Stimulated activated CD8-positive, alpha-beta memory T cell treated with anti-CD3 and anti-CD28 coated beads, Interleukin-2, amount 100 ng/mL, for 1 hour (primary cell): ENCODE measurements at regions not wholly inside any gene's neighbourhood (a gene's known extent, or its start where the extent isn't known, plus 50 kb on each side); places are given as distances from the start of the nearest gene placed in this dataset.
"Not testable (repeated sequence)": the region's sequence is repeated elsewhere in the genome, so short reads cannot be mapped to it uniquely, and the experiment has no call there.

Experiments
- DNase-seq, 2 donors: peaks; one replicate each; pipeline ENCODE4 v3.0.0-alpha.2; 2020; ENCODE audit warnings: low read depth in 2 of 2

DNA sequence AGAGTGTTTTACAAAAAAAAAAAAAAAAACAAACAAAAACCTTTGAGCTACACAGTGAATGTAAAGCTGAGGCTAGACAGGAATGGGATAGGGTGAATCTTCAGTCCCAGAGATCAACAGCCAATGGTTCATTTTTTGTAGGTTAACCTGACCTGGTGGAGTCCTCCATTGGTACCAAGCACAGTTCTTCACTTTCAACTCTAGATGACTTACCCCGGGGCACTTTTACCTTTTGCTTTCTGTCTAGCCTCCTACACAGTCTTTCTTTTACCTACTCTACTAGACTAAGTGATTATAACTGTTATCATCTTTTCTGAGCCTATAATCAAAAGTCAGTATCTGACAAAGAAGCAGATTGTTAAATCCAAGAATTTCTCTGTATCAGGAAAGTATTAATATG lies 50.9 kb downstream of the ANXA2R start:
- DNase-seq: no peak

DNA sequence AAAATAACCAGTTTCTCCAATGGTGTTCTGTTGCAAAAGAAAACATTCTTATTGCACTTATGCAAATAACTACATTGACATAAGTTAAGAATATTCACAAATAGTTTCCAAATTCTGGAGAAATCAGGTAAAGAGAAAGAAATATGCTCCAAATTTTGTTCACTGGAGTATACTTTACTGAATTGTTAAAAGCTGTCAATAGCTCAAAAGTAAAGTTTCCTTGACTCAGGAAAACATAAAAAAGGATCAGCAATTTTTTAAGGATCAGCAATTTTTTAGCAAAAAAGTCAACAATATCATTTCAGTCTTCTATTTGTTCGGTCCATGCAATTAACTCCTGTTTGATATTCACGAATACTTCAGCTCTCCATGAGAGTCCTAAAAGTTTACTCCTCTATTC lies 51.6 kb downstream of the ANXA2R start:
- DNase-seq: no peak

DNA sequence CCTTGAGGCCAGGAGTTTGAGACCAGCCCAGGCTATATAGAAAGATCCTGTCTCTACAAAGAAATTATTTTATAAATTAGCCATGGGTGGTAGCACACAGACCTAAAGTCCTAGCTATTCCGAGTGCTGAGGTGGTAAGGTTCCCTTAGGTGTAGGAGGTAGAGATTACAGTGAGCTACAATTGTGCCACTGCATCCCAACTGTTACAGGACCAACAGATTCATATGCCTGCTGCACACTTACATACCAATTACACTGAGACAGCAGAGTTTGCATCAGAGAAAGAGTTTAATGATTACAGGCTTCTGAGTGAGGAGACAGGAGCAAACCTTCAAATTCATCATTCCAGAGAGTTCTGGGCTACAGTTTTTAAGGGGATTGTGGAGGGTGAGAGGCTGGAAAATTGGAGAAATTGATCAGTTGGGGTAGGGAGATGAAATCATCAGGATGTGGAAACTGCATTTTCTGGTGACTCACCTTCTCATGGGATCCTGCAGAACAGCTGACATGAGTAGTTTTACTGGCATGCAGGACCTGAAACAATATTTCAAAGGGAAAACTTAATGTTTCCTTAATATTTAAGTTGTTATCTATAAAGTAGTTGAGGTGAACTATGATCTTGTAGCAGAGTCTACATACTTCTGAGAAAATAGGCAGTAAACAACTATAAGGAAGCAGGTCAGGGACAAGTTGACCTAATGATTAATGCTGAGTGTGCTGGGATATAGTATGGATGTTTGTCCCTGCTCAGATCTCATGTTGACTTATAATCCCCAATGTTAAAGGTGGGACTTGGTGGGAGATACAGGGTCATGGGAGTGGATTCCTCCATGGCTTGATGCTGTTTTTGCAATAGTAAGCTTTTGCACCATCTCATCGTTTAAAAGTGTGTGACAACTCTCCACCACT lies 54.7 kb downstream of the ANXA2R start:
- no peak for DNase-seq

DNA sequence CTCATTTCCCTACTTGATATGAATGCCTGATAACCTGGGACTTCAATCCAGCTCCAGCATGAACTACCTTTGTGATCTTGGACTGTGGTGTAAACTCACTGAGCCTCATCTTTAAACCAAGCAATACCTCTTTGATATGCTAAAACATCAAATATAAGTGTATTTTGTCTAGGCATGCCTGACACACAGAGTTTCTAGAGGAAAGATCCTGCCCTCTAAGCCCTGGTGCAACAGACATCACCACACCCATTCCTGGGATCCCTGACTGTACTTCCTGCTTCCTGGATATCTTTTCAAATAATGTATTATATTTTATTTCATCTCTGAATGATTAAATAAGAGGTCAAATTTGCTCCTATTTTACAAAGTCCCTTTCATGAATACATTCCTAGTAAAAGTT lies 55.8 kb downstream of the ANXA2R start:
- DNase-seq: no peak

DNA sequence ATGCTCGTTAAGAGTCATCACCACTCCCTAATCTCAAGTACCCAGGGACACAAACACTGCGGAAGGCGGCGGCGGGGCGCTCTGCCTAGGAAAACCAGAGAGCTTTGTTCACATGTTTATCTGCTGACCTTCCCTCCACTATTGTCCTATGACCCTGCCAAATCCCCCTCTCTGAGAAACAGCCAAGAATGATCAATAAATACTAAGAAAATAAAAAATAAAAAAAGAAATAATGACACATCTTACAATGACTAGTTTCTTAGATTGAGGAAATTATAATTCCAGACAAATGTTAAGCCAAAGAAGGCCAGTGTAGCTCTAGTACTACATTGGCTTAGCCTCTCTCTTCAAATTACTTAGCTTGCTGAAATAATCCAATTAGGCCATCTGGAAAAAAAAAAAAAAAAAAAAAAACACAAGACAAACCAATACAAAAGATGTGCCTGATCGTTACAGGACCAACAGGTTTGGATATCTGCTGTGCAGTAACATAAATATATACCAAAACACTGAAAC lies 58.0 kb downstream of the ANXA2R start:
- no peak for DNase-seq

DNA sequence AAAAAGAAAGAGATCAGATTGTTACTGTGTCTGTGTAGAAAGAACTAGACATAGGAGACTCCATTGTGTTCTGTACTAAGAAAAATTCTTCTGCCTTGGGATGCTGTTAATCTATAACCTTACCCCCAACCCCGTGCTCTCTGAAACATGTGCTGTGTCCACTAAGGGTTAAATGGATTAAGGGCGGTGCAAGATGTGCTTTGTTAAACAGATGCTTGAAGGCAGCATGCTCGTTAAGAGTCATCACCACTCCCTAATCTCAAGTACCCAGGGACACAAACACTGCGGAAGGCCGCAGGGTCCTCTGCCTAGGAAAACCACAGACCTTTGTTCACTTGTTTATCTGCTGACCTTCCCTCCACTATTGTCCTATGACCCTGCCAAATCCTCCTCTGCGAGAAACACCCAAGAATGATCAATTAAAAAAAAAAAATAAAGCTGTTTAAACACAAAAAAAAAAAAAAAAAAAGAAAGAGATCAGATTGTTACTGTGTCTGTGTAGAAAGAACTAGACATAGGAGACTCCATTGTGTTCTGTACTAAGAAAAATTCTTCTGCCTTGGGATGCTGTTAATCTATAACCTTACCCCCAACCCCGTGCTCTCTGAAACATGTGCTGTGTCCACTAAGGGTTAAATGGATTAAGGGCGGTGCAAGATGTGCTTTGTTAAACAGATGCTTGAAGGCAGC lies 58.6 kb downstream of the ANXA2R start:
- DNase-seq: not testable (repeated sequence)

DNA sequence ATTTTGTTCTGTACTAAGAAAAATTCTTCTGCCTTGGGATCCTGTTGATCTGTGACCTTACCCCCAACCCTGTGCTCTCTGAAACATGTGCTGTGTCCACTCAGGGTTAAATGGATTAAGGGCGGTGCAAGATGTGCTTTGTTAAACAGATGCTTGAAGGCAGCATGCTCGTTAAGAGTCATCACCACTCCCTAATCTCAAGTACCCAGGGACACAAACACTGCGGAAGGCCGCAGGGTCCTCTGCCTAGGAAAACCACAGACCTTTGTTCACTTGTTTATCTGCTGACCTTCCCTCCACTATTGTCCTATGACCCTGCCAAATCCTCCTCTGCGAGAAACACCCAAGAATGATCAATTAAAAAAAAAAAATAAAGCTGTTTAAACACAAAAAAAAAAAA lies 59.1 kb downstream of the ANXA2R start:
- not testable (repeated sequence) for DNase-seq

DNA sequence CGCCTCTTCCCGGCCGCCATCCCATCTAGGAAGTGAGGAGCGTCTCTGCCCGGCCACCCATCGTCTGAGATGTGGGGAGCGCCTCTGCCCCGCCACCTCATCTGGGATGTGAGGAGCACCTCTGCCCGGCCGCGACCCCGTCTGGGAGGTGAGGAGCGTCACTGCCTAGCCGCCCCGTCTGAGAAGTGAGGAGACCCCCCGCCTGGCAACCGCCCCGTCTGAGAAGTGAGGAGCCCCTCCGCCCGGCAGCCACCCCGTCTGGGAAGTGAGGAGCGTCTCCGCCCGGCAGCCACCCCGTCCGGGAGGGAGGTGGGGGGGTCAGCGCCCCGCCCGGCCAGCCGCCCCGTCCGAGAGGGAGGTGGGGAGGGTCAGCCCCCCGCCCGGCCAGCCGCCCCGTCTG lies 59.7 kb downstream of the ANXA2R start:
- not testable (repeated sequence) for DNase-seq

DNA sequence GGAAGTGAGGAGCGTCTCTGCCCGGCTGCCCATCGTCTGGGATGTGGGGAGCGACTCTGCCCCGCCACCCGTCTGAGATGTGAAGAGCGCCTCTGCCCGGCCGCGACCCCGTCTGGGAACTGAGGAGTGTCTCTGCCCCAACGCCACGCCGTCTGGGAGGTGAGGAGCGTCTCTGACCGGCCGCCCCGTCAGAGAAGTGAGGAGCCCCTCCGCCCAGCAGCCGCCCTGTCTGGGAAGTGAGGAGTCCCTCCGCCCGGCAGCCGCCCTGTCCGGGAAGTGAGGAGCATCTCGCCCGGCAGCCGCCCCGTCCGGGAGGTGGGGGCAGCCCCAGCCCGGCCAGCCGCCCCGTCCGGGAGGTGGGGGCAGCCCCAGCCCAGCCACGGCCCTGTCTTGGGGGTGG lies 60.9 kb downstream of the ANXA2R start:
- DNase-seq: not testable (repeated sequence)

DNA sequence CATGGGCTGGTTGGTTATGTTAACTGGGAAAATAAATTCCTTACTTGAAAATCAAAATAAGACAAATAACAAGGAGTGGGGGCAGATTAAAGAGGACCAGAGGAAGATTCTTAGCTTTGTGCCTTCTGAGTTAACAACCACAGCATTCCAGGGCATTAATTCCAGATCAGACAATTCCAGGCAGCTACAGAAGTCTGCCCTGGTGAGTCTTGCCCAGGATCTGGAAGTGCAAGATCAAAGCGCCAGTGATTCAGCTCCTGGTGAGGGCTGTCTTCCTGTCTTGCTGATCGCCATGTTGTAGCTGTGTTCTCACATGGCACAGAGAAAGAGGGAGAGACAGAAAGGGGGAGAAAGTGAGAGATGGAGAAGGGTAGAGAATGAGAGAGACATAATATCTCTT lies 65.6 kb downstream of the ANXA2R start:
- DNase-seq: no peak

DNA sequence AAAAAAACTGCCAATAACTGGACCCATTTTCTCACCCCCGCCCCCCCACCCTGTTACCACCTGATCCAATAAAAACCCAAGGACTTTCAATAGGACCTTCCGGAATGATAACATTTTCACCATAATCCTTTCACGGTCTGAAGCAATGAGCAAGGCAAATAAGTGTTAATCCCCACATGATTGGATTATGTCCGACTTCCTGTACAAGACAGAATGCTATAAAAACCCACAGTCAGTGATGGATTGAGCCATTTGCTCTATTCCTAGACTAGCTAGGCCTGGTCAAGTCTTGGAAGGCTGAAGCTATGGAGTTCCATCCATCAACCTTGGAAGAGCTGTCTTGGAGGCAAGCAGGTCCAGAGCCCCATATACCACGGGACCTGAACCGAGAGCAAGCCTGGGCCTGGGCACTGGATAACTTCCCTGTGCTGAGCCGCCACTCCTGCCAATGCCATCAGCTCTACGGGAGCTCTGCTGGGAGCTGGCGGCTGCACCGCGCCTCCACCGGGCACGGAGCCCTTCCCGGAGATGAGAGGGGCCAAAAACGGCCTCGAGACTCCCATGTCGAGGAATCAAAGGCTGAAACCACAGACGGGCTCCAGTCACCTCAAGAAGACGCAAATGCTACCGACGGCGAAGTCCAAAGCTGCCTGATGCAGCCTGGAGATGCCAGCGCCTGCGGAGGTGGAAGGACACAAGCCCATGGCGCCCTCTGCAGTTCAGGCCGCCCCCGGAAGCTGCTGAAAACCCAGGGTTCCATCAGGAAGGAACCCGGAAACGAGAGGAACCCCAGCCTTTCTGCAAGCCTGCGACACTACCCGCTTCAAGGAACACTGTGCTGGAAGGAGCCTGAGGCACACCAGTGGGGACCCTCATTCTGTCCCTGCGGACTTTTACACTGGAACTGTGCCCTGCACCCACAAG lies 69.2 kb downstream of the ANXA2R start:
- DNase-seq: no peak

DNA sequence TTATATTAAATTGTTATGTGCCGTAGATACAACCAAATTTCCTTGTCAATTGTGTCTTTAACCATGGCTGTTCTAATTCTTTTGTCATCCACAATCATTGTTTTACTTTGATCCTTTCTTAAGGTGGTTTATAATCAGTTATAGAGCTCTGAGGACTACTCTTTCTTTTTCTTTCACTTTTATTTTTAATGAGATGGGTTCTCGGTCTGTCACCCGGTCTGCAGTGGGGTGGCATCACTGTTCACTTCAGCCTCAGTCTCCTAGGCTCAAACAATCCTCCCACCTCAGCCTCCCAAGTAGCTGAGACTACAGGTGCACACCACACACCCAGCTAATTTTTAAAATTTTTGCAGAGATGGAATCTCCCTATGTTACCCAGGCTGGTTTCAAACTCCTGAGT lies 74.2 kb downstream of the ANXA2R start:
- DNase-seq: no peak

DNA sequence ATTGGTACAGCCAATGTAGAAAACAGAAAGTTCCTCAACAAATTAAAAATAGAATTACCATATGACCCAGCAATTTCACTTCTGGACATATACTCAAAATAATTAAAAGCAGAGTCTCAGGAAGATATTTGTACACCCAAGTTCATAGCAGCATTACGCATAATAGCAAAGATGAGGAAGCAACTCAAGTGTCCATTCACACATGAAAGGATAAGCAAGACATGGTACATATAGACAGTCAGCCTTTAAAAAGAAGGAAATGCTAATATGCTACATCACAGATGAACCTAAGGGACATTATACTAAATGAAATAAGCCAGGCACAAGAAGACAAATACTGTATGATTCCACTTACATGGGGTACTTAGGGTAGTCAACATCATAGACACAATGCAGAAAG lies 76.7 kb downstream of the ANXA2R start:
- DNase-seq: no peak

DNA sequence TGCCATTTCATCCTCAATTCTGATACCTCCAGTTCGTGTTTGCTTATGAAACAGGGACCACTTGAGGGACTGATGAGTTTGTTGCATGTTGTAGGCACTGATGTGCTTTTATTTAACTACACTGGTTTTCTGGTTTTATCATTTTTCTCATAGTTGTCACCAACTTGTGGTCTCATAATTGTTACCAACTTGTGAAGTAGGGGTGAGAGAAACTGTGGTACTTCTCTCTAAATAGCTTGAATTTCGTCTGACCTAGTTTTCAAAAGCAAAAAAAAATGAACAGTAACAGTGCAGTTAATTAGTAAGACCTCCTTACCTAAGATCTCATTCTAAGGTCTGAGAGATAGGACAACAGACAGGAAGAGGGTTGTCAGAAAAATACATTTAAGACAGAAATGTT lies 78.0 kb downstream of the ANXA2R start:
- DNase-seq: no peak

DNA sequence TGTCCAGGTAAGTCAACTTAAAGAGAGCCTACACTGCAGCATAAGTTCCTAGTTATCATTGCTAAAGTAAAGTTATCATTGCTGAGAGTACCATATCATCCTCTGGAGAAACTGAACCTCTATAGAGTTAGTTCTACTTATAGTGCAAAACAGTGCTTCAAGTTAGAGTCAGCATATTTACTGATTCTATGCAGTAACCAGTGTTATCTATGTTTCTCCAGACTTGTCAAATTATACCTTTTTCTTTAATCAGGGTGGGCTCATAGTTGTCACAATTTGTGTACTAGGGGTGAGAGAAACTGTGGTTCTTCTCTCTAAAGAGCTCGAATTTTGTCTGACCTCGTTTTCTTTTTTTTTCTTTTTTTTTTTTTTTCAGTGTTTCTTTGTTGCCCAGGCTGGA lies 79.6 kb downstream of the ANXA2R start:
- DNase-seq: no peak

DNA sequence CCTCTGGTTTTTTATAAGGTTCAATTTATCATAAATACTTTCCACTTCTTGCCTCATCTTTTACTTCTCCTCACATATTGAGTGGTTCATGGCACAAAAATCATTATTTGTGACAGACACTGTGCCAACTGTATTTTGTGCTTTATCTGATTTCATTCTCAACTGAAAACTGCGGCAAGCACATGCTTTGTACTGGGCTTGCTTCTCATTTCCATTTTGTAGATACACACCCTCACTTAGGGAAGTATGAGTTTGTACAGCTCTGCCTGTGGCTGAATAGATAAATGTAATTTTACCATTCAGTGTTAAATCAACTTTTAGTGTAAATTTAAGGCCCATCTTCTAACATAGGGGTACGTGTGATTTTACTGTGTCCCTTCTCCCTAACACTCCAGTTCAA lies 83.6 kb downstream of the ANXA2R start:
- no peak for DNase-seq

DNA sequence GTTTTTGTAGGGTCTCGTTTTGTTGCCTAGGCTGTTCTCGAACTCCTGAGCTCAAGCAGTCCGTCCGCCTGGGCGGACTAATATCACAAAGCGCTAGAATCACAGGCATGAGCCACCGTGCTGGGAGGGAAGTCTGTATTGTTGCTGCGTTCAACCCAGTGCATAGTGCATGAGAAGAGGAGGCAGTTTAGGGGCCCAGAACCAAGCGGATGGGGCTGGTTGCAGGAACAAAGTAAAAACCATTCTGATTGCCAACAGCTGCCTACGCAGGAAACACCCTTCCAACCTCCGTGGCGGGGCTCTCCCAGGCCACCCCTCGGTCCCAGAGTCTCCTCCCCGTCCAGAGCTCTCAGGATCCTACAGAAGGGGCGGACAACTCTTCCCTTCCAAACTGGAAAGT lies 87.1 kb downstream of the ANXA2R start:
- DNase-seq: no peak

DNA sequence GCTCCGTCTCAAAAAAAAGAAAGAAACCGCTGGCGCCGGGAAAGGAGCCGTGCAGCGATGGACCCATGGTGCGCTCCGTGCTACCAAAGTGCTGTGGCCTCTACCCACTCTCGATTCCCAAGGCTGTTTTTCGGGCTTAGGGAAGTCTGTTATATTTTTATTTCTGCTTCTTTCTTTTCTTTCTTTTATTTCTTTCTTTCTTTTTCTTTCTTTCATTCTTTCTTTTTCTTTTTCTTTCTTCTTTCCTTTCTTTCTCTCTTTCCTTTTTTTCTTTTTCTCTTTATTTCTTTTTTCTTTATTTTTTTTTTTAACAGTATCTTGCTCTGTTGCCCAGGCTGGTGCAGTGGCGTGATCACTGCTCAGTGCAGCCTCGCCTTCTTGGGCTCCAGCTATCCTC lies 87.5 kb downstream of the ANXA2R start:
- DNase-seq: no peak

DNA sequence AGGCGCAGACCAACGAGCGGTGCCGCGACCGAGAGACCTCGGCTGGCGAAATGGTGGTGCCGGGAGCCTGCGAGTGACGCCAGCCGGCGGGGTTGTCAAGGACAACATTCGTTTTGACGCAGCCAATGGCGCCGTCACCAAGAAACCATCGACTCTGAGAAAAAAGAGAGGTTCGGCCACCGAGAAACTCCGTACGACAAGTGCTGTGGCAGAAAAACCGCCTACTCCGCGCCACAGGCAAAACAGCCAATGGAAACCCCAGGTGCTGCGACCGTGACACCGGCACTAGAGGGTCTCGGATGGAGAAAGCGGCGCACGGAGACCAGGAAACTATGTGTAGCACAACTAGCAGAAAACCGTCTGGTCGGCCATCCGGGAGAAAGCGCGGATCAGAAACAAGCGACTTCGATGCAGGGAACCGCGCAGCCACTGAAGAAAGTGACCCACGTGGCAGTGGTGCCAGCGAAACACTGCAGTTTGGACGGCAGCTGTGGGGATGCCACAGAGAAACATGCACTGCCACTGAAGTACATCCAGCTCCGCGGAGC lies 88.8 kb downstream of the ANXA2R start:
- DNase-seq: peak; percentile 39 to 57

DNA sequence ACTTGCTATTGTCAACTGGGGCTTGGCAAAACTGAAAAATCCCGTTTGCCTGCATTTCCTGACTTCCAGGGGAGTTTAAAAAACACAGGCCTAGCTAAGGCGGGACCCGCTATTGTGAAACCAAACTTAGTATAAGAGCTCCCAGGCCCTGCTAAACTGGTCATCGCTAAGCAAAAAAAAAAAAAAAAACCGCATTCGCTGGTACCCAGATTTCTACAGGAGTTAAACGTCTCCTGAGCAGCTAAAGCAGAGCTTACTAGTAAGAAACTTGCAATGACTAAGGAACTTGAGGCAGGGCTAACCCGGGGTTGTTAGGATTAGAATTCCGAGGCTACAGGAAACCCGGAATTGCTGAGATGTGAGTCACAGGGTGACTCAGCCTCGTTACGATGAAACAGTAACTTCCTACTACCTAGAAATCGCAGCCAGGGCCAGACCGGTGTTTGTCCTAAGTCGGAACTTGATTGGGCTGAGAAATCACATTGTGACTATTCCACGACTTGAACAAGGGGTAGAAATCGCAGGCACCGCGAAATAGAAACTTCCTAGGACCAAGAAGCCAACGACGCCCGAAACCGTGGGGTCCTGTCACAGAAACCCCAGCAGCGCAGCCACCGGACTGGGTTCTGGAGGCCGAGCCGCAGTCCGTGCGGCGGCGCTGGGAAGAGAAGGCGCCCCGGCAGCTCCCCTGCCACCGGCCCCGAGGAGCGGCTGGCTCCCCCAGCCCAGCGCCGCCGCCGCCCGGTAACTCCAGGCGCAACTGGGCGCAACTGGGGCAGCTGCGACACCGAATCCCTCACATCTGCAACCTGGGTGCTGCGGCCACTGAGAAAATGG lies 89.4 kb downstream of the ANXA2R start:
- DNase-seq: peak; percentile 44 to 49

DNA sequence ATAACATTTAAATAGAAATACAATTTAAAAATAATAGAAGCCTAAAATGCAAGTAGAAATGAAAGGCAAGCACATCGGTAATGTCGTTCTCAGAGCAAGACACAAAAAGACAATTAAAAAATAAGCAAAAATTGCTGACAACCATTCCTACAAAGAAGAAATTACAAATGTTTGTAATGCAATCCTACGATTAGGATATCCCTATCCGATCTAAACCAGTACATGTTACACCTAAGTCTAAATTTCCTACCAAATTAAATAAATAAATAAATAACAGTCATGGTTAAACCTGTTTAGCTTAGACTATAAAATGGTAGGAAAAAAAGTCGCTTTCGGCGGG lies 90.0 kb downstream of the ANXA2R start:
- DNase-seq: no peak
